ENCODE measurements at regions not wholly inside any gene's neighbourhood (a gene's known extent, or its start where the extent isn't known, plus 50 kb on each side); places are given as distances from the start of the nearest gene placed in this dataset.

DNA sequence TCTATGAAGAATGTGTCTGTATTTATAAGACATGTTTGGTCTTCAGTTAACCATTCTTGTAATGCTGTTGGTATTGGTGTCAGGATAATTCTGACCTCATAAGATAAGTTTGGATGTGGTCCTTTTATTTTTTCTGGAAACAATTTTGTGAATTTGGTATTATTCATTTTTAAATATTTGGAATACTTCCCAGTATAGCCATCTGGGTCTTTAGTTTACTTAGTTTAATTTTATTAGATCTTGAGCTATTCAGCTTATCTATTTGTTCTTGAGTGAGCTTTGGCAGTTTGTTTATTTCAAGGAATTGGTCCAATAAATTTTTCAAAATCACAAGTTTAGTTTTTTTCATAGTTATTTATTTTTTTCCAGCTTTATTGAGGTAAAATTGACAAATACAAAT, 335.4 kb upstream of the PCDH20 start:
- no peak for TF ChIP-seq POLR2A (IDR thresholded peaks at IDR 0.05)
- TF ChIP-seq, protein P1, sequence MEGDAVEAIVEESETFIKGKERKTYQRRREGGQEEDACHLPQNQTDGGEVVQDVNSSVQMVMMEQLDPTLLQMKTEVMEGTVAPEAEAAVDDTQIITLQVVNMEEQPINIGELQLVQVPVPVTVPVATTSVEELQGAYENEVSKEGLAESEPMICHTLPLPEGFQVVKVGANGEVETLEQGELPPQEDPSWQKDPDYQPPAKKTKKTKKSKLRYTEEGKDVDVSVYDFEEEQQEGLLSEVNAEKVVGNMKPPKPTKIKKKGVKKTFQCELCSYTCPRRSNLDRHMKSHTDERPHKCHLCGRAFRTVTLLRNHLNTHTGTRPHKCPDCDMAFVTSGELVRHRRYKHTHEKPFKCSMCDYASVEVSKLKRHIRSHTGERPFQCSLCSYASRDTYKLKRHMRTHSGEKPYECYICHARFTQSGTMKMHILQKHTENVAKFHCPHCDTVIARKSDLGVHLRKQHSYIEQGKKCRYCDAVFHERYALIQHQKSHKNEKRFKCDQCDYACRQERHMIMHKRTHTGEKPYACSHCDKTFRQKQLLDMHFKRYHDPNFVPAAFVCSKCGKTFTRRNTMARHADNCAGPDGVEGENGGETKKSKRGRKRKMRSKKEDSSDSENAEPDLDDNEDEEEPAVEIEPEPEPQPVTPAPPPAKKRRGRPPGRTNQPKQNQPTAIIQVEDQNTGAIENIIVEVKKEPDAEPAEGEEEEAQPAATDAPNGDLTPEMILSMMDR (IDR thresholded peaks at IDR 0.05): no peak
- Histone ChIP-seq H3K27me3 (no peaks in the 10 kb centered on the region), H3K27ac (no peak overlapping the region), H3K4me3 (no peak overlapping the region), H3K36me3 (no peaks in the 10 kb centered on the region), H3K4me1 (no peaks in the 10 kb centered on the region), H3K9me3 (peaks cover 0 to 15% (median 0%) of the 10 kb centered on the region in 4 donors)
- no peak for DNase-seq (ENCODE audit: low spot score in 2 of 2)

DNA sequence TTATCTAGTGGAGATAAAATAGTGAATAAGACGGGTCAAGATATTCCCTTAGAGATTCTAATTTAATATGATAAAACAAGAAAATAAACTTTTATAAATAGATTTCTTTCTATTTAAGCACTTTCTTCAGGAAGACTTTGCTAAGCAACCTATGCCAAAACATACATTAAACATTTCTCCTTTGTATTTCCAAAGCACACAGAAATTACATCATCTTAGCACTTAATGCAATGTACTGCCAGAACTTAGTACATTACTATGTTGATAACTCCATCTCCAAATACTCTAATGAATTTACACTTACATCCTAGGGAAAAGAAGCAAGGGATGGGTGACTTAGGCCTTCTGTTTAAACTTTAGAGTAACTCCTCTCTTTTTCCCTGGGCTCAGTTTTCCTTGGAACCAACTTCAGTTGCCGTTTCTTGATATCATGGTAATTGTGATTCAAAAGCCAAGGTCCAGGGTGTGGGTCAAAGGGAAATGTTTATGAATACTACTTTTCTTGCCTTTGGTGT, 322.6 kb upstream of the PCDH20 start:
- no peak for DNase-seq (ENCODE audit: low spot score in 2 of 2)
- Histone ChIP-seq H3K9me3 (no peaks in the 10 kb centered on the region), H3K4me1 (no peaks in the 10 kb centered on the region), H3K27me3 (no peaks in the 10 kb centered on the region), H3K36me3 (no peaks in the 10 kb centered on the region), H3K4me3 (no peak overlapping the region), H3K27ac (no peak overlapping the region)
- 58 to 61% methylated on average over 2 of the region's 2 CpGs for WGBS, 2 donors
- no peak for TF ChIP-seq EP300 (IDR thresholded peaks at IDR 0.05)
- TF ChIP-seq, protein P1 (IDR thresholded peaks at IDR 0.05): no peak
- no peak for TF ChIP-seq POLR2A (IDR thresholded peaks at IDR 0.05)

DNA sequence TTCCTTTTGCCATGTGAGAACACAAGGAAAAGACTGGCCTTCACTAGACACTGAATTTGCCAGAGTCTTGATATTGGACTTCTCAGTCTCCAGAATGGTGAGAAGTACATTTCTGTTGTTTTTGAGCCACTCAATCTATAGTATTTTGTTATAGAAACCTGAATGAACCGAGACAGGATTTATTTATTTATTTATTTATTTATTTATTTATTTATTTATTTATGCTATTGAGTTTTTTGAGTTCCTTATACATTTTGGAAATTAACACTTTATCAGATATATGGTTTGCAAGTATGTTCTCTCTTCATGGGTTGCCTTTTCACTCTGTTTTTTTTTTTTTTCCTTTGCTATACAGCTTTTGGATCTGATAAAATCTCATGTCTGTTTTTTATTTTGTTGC, 319.0 kb upstream of the PCDH20 start:
- H3K4me1 ChIP-seq: no peaks in the 10 kb centered on the region
- H3K27ac ChIP-seq: no peak overlapping the region
- TF ChIP-seq, protein P1 (IDR thresholded peaks at IDR 0.05): no peak
- TF ChIP-seq EP300 (IDR thresholded peaks at IDR 0.05) (no peak), POLR2A (IDR thresholded peaks at IDR 0.05) (no peak)
- no peak overlapping the region for H3K4me3 ChIP-seq
- no peak for DNase-seq (ENCODE audit: low spot score in 2 of 2)
- 87 to 91% methylated on average over 1 of the region's 1 CpG for WGBS, 2 donors
- no peaks in the 10 kb centered on the region for H3K27me3 ChIP-seq
- no peaks in the 10 kb centered on the region for H3K9me3 ChIP-seq
- no peaks in the 10 kb centered on the region for H3K36me3 ChIP-seq

DNA sequence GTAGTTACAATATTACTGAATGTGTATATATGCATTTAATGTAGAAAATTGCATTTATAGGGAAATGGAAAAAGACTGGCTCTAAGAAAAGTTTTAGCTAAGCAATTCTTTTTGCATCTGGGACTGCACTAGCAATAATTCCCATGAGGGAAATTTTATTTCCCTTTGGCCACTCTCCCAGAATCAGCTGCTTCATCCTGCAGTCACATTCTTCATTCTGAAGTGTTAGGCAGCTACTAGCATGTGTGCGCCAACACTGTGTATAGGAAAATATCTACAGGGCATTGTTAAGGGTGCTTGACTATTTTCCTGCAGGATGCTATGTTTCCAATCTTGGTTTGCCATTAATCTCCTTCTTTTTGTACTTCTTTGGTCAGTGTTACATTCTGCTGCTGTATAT, 312.8 kb upstream of the PCDH20 start:
- 15 to 18% methylated on average over 1 of the region's 1 CpG for WGBS, 2 donors
- Histone ChIP-seq H3K4me1 (peaks cover 0 to 7% (median 0%) of the 10 kb centered on the region in 4 donors), H3K36me3 (no peaks in the 10 kb centered on the region), H3K4me3 (no peak overlapping the region), H3K27ac (no peak overlapping the region), H3K27me3 (no peaks in the 10 kb centered on the region), H3K9me3 (no peaks in the 10 kb centered on the region)
- DNase-seq (ENCODE audit: low spot score in 2 of 2): no peak
- TF ChIP-seq, protein P1 (IDR thresholded peaks at IDR 0.05): no peak
- TF ChIP-seq POLR2A (IDR thresholded peaks at IDR 0.05) (no peak), EP300 (IDR thresholded peaks at IDR 0.05) (no peak)

DNA sequence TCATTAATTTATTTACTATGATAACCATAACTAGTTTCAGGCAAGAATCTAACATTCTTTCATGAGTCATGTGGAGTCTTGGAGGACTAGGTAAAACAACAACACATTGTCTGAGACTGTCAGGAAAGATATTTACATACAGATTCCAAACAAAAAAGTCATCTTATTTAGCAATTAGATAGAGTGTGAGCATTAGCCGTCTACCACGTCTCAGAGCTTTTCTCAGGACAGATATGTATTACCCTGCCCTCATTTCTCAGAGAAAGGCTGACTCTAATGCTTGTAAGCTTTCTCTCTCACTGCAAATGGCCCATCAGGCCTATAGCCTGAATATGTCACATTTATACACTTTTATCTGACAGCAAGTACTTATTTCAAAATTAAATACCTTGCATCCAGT, 312.1 kb upstream of the PCDH20 start:
- TF ChIP-seq, protein P1 (IDR thresholded peaks at IDR 0.05): no peak
- no peak for TF ChIP-seq POLR2A (IDR thresholded peaks at IDR 0.05)
- TF ChIP-seq EP300 (IDR thresholded peaks at IDR 0.05): no peak
- H3K36me3 ChIP-seq: no peaks in the 10 kb centered on the region
- DNase-seq (ENCODE audit: low spot score in 2 of 2): no peak

More for the DNA sequence above, 312.1 kb upstream of the PCDH20 start:
- no peak overlapping the region for H3K27ac ChIP-seq
- H3K27me3 ChIP-seq: no peaks in the 10 kb centered on the region
- H3K4me1 ChIP-seq: peaks cover 0 to 7% (median 0%) of the 10 kb centered on the region in 4 donors
- H3K4me3 ChIP-seq: no peak overlapping the region
- WGBS, 2 donors: 34 to 40% methylated on average over 2 of the region's 2 CpGs
- H3K9me3 ChIP-seq: no peaks in the 10 kb centered on the region
